H9 (cell line): ENCODE measurements at regions not wholly inside any gene's neighbourhood (a gene's known extent, or its start where the extent isn't known, plus 50 kb on each side); places are given as distances from the start of the nearest gene placed in this dataset.

Experiments
- DNase-seq: peaks from one replicate; pipeline ENCODE4 v3.0.0-alpha.2; 2017
- H2AFZ ChIP-seq: one replicate; pipeline ENCODE4 v1.6.1; 2013; ENCODE audit warnings: mild to moderate bottlenecking, low read length, control low read depth, moderate library complexity
- H2AK5ac ChIP-seq: 2 replicates; pipeline ENCODE4 v1.6.1; 2013; ENCODE audit warnings: low read length, control low read depth, mixed read lengths; ENCODE audit not compliant: insufficient read length
- H2BK120ac ChIP-seq: one replicate; pipeline ENCODE4 v1.6.1; 2013; ENCODE audit warnings: low read depth, mild to moderate bottlenecking, low read length, control low read depth, inconsistent platforms; ENCODE audit not compliant: poor library complexity, severe bottlenecking
- H2BK12ac ChIP-seq: 2 replicates; pipeline ENCODE4 v1.6.1; 2013; ENCODE audit warnings: low read length, control low read depth, mixed read lengths, low read depth; ENCODE audit not compliant: insufficient read length
- H2BK15ac ChIP-seq: 2 replicates; pipeline ENCODE4 v1.6.1; 2013; ENCODE audit warnings: low read depth, low read length, control low read depth
- H2BK20ac ChIP-seq: one replicate; pipeline ENCODE4 v1.6.1; 2013; ENCODE audit warnings: low read depth, mild to moderate bottlenecking, low read length, control low read depth, inconsistent platforms; ENCODE audit not compliant: poor library complexity, severe bottlenecking
- H2BK5ac ChIP-seq: 2 replicates; pipeline ENCODE4 v1.6.1; 2013; ENCODE audit warnings: low read length, control low read depth, mixed read lengths; ENCODE audit not compliant: insufficient read length
- H3K14ac ChIP-seq: 2 replicates; pipeline ENCODE4 v1.6.1; 2013; ENCODE audit warnings: low read length, control low read depth; ENCODE audit not compliant: insufficient read depth
- H3K18ac ChIP-seq: 2 replicates; pipeline ENCODE4 v1.6.1; 2013; ENCODE audit warnings: low read depth, mild to moderate bottlenecking, mixed read lengths, low read length, control low read depth; ENCODE audit not compliant: insufficient read length
- H3K23ac ChIP-seq: 2 replicates; pipeline ENCODE4 v1.6.1; 2013; ENCODE audit warnings: low read length, control low read depth, mixed read lengths, low read depth; ENCODE audit not compliant: insufficient read length
- H3K23me2 ChIP-seq: 2 replicates; pipeline ENCODE4 v1.6.1; 2013; ENCODE audit warnings: low read depth, mild to moderate bottlenecking, mixed read lengths, low read length, control low read depth; ENCODE audit not compliant: insufficient read length, poor library complexity, severe bottlenecking
- H3K27ac ChIP-seq: 2 replicates; pipeline ENCODE4 v1.5.1; 2013; ENCODE audit warnings: low read length, control low read depth, mixed read lengths, low read depth; ENCODE audit not compliant: insufficient read length
- H3K27me3 ChIP-seq: 2 replicates; pipeline ENCODE4 v1.6.1; 2013; ENCODE audit warnings: low read length, control low read depth, inconsistent platforms; ENCODE audit not compliant: insufficient read depth
- H3K4ac ChIP-seq: 2 replicates; pipeline ENCODE4 v1.6.1; 2013; ENCODE audit warnings: low read depth, mild to moderate bottlenecking, control low read depth, inconsistent platforms, low read length, moderate library complexity
- H3K4me1 ChIP-seq: 2 replicates; pipeline ENCODE4 v1.6.1; 2013; ENCODE audit warnings: low read length, control low read depth, inconsistent platforms; ENCODE audit not compliant: insufficient read depth
- H3K4me2 ChIP-seq: 2 replicates; pipeline ENCODE4 v1.6.1; 2013; ENCODE audit warnings: low read length, control low read depth, mixed read lengths; ENCODE audit not compliant: insufficient read length, insufficient read depth
- H3K56ac ChIP-seq: 2 replicates; pipeline ENCODE4 v1.6.1; 2013; ENCODE audit warnings: low read depth, mild to moderate bottlenecking, mixed read lengths, low read length, control low read depth; ENCODE audit not compliant: insufficient read length
- H3K79me1 ChIP-seq: 2 replicates; pipeline ENCODE4 v1.6.1; 2013; ENCODE audit warnings: low read depth, mild to moderate bottlenecking, moderate library complexity, low read length, control low read depth, inconsistent platforms; ENCODE audit not compliant: insufficient read depth, poor library complexity, severe bottlenecking
- H3K79me2 ChIP-seq: 2 replicates; pipeline ENCODE4 v1.6.1; 2013; ENCODE audit warnings: low read length, control low read depth, inconsistent platforms; ENCODE audit not compliant: insufficient read depth
- H3K9ac ChIP-seq: 2 replicates; pipeline ENCODE4 v1.6.1; 2013; ENCODE audit warnings: low read length, control low read depth, mixed read lengths; ENCODE audit not compliant: insufficient read length; ENCODE audit errors: extremely low read depth
- H3K9me3 ChIP-seq: one replicate; pipeline ENCODE4 v1.6.1; 2013; ENCODE audit warnings: low read depth, low read length, inconsistent platforms; ENCODE audit not compliant: control insufficient read depth
- H3T11ph ChIP-seq: one replicate; pipeline ENCODE4 v1.6.1; 2013; ENCODE audit warnings: mild to moderate bottlenecking, low read length, control low read depth, inconsistent platforms
- H4K20me1 ChIP-seq: one replicate; pipeline ENCODE4 v1.6.1; 2013; ENCODE audit not compliant: control insufficient read depth, insufficient read length, insufficient read depth
- H4K5ac ChIP-seq: 2 replicates; pipeline ENCODE4 v1.6.1; 2013; ENCODE audit warnings: low read depth, mild to moderate bottlenecking, mixed read lengths, low read length, control low read depth; ENCODE audit not compliant: insufficient read length
- H4K8ac ChIP-seq: replicated peaks from 2 replicates; pipeline ENCODE4 v1.6.1; 2013; ENCODE audit warnings: low read length, control low read depth, mixed read lengths, low read depth; ENCODE audit not compliant: insufficient read length
- H4K91ac ChIP-seq: 2 replicates; pipeline ENCODE4 v1.6.1; 2013; ENCODE audit warnings: low read depth, mild to moderate bottlenecking, moderate library complexity, mixed read lengths, low read length, control low read depth; ENCODE audit not compliant: insufficient read length
- H3K27ac Mint-ChIP-seq, 3 experiments: 2 replicates in 2 of 3; 3 replicates in 1 of 3; pipeline ENCODE4 v1.8.0; 2020 to 2021; ENCODE audit warnings: mixed read lengths in 3 of 3, mild to moderate bottlenecking in 1 of 3, moderate library complexity in 1 of 3
- H3K27me3 Mint-ChIP-seq: 2 replicates; pipeline ENCODE4 v1.8.0; 2021; ENCODE audit warnings: low read depth, mild to moderate bottlenecking, moderate library complexity, mixed read lengths
- H3K36me3 Mint-ChIP-seq, 3 experiments: 2 replicates in 2 of 3; 3 replicates in 1 of 3; pipeline ENCODE4 v1.8.0; 2020 to 2021; ENCODE audit warnings: low read depth in 3 of 3, mixed read lengths in 3 of 3; ENCODE audit not compliant: insufficient read depth in 1 of 3
- H3K4me1 Mint-ChIP-seq, 2 experiments: 2 replicates each; pipeline ENCODE4 v1.8.0; 2020; ENCODE audit warnings: mixed read lengths in 2 of 2
- H3K4me3 Mint-ChIP-seq, 2 experiments: 2 replicates in 1 of 2; 3 replicates in 1 of 2; pipeline ENCODE4 v1.8.0; 2020 to 2021; ENCODE audit warnings: mild to moderate bottlenecking in 2 of 2, mixed read lengths in 2 of 2, moderate library complexity in 1 of 2
- H3K9me3 Mint-ChIP-seq, 2 experiments: 2 replicates in 1 of 2; 3 replicates in 1 of 2; pipeline ENCODE4 v1.8.0; 2020; ENCODE audit warnings: mild to moderate bottlenecking in 2 of 2, mixed read lengths in 2 of 2, moderate library complexity in 1 of 2
- WGBS: extraction: QIAGEN DNeasy Blood & Tissue Kit; methylation state at CpG from one replicate; pipeline ENCODE4 v1.1.7; 2013; ENCODE audit warnings: missing lambda C conversion rate, low lambda C conversion rate, mixed read lengths; ENCODE audit not compliant: insufficient read length; ENCODE audit errors: extremely low coverage; 5-methylcytosine and 5-hydroxymethylcytosine counted together
- TF ChIP-seq, protein P1 (sequence below): fragments of 200-600 bp; sonication (generic); conservative IDR thresholded peaks from 3 replicates; pipeline ENCODE4 v1.8.0; 2021; ENCODE audit warnings: antibody characterized with exemption, mild to moderate bottlenecking

DNA sequence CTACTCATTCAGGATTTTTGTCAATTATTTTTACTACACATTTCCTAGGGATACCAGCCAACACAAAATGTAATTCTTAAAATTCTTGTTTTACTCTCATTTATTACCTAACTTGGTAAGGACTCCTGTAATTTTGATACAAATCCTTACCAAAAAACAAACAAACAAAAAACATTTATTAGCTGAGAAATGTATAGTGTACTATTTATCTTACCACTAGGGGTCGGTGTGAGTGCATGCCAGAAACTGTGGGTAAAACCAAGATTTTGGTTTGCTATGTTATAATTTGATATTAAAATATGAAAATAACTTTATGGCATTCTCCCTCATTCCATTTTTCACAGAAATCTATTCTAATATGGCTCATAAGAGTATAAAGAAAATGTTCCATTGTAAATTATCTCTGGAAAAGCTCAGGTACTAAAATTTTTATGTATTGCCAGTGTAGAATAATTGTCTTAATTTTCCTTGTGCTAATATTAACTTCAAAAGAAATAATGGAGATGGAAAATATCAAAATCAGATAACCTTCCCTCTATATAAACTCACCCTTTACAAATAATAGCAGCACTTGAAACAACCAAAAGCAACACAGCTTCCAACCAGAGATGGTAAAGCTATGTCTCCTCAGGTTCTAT, 290.8 kb upstream of the PCDH15 start:
- H4K20me1 ChIP-seq, result no peaks in the 10 kb centered on the region
- H2BK5ac ChIP-seq, result no peak overlapping the region
- TF ChIP-seq, protein P1, sequence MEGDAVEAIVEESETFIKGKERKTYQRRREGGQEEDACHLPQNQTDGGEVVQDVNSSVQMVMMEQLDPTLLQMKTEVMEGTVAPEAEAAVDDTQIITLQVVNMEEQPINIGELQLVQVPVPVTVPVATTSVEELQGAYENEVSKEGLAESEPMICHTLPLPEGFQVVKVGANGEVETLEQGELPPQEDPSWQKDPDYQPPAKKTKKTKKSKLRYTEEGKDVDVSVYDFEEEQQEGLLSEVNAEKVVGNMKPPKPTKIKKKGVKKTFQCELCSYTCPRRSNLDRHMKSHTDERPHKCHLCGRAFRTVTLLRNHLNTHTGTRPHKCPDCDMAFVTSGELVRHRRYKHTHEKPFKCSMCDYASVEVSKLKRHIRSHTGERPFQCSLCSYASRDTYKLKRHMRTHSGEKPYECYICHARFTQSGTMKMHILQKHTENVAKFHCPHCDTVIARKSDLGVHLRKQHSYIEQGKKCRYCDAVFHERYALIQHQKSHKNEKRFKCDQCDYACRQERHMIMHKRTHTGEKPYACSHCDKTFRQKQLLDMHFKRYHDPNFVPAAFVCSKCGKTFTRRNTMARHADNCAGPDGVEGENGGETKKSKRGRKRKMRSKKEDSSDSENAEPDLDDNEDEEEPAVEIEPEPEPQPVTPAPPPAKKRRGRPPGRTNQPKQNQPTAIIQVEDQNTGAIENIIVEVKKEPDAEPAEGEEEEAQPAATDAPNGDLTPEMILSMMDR, result peak; percentile 86
- DNase-seq, result no peak
- no peak overlapping the region for H3K27ac ChIP-seq
- H3T11ph ChIP-seq, result no peak overlapping the region
- no peak overlapping the region for H3K18ac ChIP-seq
- no peak overlapping the region for H2BK120ac ChIP-seq
- H2AFZ ChIP-seq, result no peak overlapping the region
- no peak overlapping the region for H2BK15ac ChIP-seq
- H4K5ac ChIP-seq, result no peak overlapping the region
- no peaks in the 10 kb centered on the region for H3K79me1 ChIP-seq
- no peak overlapping the region for H2AK5ac ChIP-seq
- Mint-ChIP-seq H3K4me1 (peaks cover 5% of the 10 kb centered on the region in 2 experiments; a peak in 3 of 4 replicates), H3K27me3 (no peaks in the 10 kb centered on the region), H3K27ac (no peak overlapping the region), H3K9me3 (no peaks in the 10 kb centered on the region), H3K36me3 (no peaks in the 10 kb centered on the region), H3K4me3 (no peak overlapping the region)
- no peak overlapping the region for H3K56ac ChIP-seq
- H3K9ac ChIP-seq, result no peak overlapping the region
- WGBS, result no CpG with 5 or more reads among the region's 1 CpG
- no peak overlapping the region for H3K4me2 ChIP-seq
- no peak overlapping the region for H2BK20ac ChIP-seq
- H3K4ac ChIP-seq, result no peak overlapping the region
- H3K9me3 ChIP-seq, result no peaks in the 10 kb centered on the region
- no peaks in the 10 kb centered on the region for H3K23me2 ChIP-seq
- H3K27me3 ChIP-seq, result no peaks in the 10 kb centered on the region
- no peaks in the 10 kb centered on the region for H3K4me1 ChIP-seq
- H4K91ac ChIP-seq, result no peak overlapping the region
- H3K23ac ChIP-seq, result no peak overlapping the region
- no peaks in the 10 kb centered on the region for H3K79me2 ChIP-seq
- no peak overlapping the region for H3K14ac ChIP-seq
- H2BK12ac ChIP-seq, result no peak overlapping the region
- H4K8ac ChIP-seq, result no peak overlapping the region
